HG03378 (cell line): ENCODE measurements at regions not wholly inside any gene's neighbourhood (a gene's known extent, or its start where the extent isn't known, plus 50 kb on each side); places are given as distances from the start of the nearest gene placed in this dataset.
"Not testable (repeated sequence)": the region's sequence is repeated elsewhere in the genome, so short reads cannot be mapped to it uniquely, and the experiment has no call there.

ENCODE experiments used
- ATAC-seq: cut with Tn5 transposase; IDR thresholded peaks from one replicate; pipeline ENCODE4 v1.9.1; 2021; ENCODE audit warnings: mild to moderate bottlenecking, moderate library complexity; ENCODE audit not compliant: unreplicated experiment

GRCh38 chr6:169101981-169102380 lies 151.7 kb downstream of the THBS2 start:
- no peak for ATAC-seq

DNA sequence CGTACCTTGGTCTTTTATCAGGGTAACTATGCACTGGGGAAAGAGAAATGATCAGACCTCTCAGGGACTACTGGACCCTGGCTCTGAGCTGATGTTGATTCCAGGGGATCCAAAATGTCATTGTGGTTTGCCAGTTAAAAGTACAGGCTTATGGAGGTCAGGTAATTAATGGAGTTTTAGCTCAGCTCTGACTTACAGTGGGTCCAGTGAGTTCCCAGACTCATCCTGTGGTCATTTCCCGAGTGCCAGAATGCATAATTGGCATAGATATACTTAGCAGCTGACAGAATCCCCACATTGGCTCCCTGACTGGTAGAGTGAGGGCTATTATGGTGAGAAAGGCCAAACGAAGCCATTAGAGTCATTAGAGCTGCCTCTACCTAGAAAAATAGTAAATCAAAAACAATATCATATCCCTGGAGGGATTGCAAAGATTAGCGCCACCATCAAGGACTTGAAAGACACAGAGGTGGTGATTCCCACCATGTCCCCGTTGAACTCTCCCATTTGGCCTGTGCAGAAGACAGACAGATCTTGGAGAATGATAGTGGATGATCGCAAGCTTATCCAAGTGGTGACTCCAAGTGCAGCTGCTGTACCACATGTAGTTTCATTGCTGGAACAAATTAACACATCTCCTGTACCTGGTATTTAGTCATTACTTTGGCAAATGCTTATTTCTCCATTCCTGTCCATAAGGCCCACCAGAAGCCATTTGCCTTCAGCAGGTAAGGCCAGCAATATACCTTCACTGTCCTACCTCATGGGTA lies 152.4 kb downstream of the THBS2 start:
- ATAC-seq = no peak

DNA sequence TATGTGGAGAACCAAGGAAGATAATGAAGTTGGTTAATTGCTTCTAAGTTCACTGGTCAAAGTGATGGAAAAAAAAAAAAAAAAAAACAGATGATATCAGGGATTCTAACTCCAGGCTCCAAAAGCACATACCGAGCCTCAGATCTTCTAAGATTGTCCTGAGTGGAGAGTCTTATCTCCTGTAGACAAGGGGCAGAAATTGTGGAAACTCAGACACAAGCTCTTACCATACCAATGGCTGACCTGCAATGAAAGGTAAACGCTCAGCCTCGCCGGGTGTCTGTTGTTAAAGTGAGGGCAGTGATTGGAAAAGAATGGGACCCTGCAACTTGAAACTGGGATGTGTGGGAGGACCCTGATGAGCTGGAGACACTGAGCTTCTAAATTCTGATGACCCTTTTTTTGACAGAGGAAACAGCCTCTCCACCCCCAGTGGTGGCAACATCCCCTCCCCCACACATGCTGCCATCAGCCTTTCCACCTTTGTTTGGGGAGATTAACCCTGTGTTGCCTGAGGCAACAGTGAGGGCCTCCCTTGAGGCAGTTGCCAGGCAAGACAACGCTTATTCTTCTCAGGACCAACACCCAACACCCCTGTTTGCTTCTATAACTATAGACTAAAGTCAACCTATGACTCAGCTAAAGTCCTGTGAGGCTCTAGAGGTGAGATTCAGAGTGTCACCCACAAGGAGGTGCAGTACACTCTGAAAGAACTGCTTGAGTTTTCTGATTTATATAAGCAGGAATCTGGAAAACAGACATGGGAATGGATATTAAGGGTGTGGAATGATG lies 154.0 kb downstream of the THBS2 start:
- ATAC-seq = no peak

GRCh38 chr6:169098651-169099050 lies 155.0 kb downstream of the THBS2 start:
- ATAC-seq = not testable (repeated sequence)

DNA sequence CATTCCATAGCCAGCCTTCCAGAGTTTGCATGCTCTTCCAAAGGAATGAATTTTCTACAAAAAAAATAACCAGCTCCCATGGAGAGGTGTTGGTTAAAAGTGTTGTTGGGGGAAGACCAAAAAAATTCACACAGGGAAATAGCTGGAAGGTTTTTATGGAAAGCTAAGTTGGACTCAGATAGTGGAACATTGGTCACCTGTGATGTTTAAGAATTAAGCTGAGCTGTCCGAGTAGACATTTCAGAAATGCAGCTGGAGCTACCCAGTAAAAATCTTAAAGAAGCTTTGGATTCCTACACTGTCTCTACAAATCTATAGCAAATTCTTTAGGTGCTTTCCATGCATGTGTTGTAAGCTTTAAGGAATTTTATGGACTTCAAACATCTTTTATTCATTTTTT lies 155.5 kb downstream of the THBS2 start:
- no peak for ATAC-seq

DNA sequence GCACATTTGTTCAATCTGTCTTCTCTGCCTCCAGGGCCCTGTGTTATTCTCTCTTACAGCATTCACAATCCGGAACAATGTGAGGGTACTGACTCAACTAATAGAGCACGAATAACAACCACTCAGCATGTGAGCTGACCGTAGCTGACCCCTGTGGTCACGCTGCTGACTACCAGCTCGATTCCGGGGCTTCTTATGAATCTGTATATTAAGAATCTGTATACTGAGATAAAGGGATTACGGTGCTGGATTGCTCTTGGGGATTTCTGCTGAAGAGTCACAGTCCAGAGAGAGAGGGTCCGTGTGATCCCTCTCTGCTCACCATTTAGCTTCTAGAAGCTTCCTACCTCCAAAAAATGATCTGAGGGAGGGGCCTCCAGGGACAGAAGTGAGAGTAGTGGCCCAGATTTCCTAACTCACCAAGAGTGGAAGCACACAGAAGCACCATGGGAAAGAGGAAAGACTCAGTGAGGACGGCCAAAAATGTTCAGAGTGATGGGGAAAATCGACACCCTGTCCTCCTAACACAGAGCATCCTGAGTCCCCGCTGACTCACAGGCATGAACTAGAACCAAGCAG lies 156.2 kb downstream of the THBS2 start:
- no peak for ATAC-seq

GRCh38 chr6:169096388-169096787 lies 157.3 kb downstream of the THBS2 start:
- ATAC-seq = no peak

DNA sequence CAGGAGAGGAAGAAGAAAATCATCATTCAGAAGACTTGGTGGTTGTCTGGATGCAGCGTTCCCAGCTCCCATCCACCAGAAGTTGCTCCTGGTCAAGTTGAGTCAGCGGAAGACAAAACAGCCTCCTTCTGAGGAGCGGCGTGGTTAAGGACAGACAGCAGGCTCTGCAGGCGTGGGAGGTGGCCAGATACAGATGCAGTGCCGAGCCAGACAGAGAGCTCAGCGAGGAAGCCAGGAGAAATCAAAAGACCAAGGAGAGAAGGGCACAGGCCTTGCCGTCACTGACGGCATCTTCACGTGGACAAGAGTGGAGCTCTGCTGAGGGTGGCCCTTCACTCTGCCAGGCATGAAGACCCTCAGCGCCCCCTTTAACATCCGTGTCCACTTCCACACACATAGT lies 158.5 kb downstream of the THBS2 start:
- no peak for ATAC-seq

DNA sequence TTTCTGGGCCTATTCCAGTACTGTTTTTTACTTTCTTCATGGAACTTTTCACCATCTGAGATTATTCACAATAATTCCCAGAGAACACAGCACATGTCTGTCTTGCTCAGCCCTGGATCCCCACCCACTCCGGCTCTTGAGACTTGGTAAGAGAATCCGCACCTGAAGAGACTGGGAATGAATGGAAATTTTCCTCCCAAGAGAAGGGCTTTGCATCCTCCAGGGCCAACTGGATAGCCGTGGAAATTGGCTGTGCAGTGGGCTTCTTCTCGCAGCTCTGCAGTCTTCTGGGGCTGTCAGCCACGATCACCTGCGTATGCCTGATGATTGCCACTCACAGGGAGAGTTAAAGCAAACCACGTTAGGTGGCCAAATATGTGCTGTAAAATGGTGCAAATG lies 159.1 kb downstream of the THBS2 start:
- no peak for ATAC-seq

- ATAC-seq = no peak
Observed at GRCh38 chr6:169093770-169094551, 159.7 kb downstream of the THBS2 start.

GRCh38 chr6:169093066-169093723 lies 160.5 kb downstream of the THBS2 start:
- no peak for ATAC-seq

- peak; percentile 64 for ATAC-seq
Observed at GRCh38 chr6:169092375-169092774, 161.3 kb downstream of the THBS2 start.

GRCh38 chr6:169090514-169091127 lies 163.0 kb downstream of the THBS2 start:
- ATAC-seq = not testable (repeated sequence)

DNA sequence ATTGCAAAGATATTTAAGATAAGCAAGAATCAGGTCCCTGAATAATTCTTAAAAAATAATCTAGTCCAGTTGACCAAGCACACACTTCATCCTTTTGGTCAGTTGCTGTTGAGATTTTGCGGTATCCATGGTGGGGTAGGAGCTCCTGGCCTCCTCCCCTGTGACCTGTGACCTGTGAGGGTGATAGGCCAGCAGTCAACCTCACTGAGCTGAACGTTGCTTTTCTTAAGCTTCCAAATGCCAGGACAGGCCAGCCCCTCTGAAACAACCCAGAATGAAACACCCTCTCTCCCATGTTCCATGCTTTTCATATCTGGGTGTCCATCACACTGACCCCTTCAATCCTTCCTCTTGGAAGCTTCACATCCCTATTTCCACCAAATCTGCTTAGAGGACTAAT lies 164.9 kb downstream of the THBS2 start:
- no peak for ATAC-seq

DNA sequence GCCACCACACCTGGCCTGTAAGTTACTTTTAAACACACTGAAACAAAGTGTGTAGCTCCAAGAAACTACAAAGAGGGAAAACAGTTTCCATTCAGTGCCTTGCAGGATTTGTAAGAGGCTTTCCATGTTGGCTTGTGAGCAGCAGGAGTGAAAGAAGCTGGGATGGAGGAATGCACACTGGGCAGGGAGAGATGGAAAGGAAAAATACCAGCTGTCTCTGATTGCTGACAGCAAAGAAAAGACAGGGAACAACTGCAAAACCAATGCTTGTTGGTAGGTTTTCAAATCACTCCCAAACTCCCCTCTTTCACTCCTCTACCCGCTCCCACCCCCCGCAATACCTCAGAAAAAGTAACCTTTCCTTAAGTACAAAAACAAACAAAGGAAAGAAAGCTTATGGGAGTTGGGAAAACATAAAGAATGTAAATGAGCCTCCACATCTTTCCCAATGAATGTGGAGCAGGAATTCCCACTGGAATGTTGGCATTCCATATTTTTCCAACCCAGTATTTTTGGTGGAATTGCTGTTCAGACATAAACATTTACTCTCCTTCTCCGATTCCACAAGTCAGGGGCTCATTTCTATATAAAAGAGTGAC lies 166.1 kb downstream of the THBS2 start:
- ATAC-seq = no peak

GRCh38 chr6:169086616-169087015 lies 167.0 kb downstream of the THBS2 start:
- not testable (repeated sequence) for ATAC-seq

DNA sequence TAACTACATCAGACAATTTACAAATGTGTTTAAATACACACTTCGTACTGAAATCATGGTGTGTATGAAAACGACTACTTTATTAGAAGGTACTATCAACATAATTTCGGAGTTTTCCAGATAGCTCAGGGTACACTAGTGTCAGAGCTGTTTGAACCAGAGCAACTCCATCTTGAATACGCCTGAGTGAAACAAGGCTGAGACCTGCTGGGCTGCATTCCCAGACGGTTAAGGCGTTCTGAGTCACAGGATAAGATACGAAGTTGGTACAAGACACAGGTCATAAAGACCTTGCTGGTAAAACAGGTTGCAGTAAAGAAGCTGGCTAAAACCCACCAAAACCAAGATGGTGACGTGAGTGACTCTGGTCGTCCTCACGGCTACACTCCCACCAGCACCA lies 167.6 kb downstream of the THBS2 start:
- no peak for ATAC-seq

GRCh38 chr6:169085466-169085865 lies 168.2 kb downstream of the THBS2 start:
- ATAC-seq = no peak

GRCh38 chr6:169084557-169084956 lies 169.1 kb downstream of the THBS2 start:
- ATAC-seq = not testable (repeated sequence)

DNA sequence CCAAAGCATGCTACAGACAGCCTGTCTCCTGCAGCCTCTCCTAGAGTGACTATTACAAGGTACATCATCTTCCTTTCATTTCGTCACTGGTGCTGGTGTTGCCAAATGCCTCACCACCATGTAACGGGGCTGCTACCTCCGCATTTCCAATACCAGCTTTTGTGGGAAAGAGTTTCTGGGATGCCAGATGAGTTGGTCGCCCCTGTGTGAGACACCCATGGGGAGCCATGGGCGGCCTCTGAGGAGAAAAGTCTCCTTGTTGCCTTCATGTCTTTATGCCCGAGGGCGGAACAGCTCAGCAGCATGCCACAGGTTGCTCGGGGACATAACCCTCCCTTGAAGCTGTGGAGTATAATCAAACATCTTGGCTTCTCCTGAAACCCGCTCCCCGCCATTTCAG lies 169.6 kb downstream of the THBS2 start:
- ATAC-seq = no peak
